HG03521 (cell line): ENCODE measurements at regions not wholly inside any gene's neighbourhood (a gene's known extent, or its start where the extent isn't known, plus 50 kb on each side); places are given as distances from the start of the nearest gene placed in this dataset.

Source experiments
- ATAC-seq: cut with Tn5 transposase; IDR thresholded peaks from one replicate; pipeline ENCODE4 v1.9.1; 2021; ENCODE audit warnings: mild to moderate bottlenecking, moderate library complexity; ENCODE audit not compliant: unreplicated experiment

DNA sequence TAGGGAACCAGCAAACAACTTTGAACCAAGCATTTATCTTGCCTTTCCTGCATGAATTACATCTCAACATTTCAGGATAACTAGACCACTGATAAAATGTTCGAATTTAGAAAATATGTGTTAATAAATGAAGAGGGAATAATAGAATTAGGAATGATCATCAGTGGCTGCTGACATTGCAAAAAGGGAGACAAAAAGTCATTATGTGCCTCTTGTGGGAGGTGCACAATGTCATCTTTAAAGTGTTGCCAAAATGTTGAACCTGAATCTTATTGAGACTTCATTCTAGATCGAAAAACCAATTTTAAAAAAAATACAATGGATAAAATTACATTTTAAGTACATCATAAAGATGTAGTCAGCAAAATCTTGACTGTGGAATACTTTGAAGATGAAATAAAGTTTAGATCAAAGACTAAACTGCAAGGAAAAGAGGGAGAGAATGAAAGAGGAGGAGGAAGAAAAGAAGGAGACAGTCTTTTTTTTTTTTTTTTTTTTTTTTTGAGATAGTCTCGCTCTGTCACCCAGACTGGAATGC lies 299.3 kb downstream of the FBXW7 start:
- ATAC-seq = no peak

DNA sequence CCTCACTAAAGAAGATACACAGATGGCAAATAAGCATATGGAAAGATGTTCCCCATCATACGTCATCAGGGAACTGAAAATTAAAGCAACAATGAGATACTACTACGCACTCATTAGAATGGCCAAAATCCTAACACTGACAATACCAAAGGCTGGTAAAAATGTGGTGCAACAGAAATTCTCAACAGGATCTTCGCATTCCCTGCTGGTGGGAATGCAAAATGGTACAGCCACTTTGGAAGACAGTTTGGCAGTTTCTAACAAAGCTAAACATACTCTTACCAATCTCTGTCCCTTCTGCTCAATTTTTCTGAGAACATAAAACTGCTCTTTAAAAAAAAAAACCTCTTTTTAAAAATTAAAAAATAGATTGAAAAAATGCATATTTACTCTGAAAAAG lies 300.2 kb downstream of the FBXW7 start:
- no peak for ATAC-seq

GRCh38 chr4:152234571-152234970 lies 301.3 kb downstream of the FBXW7 start:
- no peak for ATAC-seq

GRCh38 chr4:152232271-152232670 lies 303.6 kb downstream of the FBXW7 start:
- no peak for ATAC-seq

- no peak for ATAC-seq
Measured at GRCh38 chr4:152229782-152230289, 306.1 kb downstream of the FBXW7 start.

- no peak for ATAC-seq
Measured at GRCh38 chr4:152225680-152226079, 310.2 kb downstream of the FBXW7 start.

DNA sequence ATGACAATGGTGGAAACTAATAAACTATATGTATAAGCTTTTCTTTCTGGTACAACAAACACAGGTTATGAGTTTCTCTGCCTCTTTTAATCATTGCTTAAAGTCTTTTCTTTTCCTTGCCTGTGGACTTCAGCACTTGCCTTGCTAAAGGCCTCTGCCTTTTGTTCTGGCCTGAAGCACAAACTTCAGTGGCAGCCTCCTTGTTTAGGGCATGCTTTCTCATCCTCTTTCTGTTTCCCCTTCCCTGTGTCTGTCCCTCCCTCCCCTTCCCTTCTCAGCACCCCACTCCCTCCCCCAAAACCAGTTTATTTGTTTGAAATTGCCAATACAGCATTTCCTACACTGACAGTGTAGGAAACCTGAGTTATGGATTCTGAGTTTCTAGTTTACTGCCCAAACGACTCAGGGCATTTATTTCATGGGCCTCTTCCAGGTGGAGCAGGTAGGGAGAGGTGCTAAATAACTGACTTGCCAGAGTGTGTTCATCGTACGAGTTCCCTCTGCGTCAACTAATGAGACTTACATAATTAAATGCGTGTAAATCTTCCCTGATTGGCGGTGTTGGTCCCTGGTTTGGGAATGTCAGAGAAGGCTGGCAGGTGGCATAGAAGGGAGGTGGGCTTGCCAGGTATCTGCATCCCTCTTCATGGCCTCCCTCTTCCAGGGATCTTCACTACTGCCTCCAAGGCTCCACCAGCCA lies 311.0 kb downstream of the FBXW7 start:
- ATAC-seq = no peak

GRCh38 chr4:152224223-152224622 lies 311.7 kb downstream of the FBXW7 start:
- no peak for ATAC-seq

DNA sequence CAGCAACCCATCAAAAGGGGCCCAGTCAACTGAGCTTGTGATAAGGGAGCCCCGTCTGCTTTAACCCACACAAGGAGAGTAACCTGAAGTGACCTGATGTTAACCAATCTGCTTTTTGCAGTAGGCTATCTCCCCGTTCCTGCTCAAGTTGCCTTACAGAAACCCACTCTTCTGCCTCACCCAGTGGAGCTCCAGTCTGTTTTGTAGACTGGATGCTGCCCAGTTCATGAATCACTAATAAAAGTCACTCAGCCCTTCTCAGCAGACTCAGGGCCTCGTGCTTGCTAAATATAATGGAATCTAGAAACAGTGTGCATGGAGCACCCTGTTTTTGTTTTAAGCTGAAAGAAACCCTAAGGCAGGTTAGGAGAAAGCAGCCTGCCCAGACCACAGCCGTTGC lies 312.3 kb downstream of the FBXW7 start:
- no peak for ATAC-seq

DNA sequence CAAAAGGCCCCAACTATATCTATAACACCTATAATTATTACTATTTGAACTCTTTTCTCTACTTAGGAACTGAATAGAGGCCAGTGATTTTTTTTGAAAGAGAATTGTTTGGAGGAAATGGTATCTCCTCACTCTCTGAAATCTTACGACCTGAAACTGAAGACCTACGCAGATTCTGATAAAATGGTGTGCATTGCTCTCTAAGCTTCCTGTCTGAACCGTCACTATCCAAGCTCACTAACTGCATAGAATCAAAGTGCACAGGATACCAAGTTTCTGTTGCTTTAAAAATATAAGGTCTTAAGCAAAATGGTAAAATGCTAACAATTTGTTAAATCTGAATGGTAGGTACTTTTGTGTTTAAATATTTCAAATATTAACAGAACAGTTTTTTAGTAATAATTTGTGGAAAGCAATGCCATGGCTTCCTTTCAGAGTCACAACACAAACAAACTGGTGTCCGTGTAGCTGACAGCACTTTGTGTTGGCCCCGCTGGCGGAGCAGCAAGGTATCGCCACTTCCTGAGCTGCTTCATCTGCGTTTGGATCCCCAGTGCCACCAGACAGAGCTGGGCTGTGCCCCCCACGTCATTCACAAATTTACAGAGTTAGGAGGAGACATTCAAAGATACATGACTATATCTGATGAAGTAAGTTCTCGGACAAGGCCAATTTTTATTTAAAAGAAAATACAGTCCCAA lies 313.9 kb downstream of the FBXW7 start:
- ATAC-seq = no peak

- ATAC-seq = no peak
Measured at GRCh38 chr4:152220201-152220666, 315.7 kb downstream of the FBXW7 start.

DNA sequence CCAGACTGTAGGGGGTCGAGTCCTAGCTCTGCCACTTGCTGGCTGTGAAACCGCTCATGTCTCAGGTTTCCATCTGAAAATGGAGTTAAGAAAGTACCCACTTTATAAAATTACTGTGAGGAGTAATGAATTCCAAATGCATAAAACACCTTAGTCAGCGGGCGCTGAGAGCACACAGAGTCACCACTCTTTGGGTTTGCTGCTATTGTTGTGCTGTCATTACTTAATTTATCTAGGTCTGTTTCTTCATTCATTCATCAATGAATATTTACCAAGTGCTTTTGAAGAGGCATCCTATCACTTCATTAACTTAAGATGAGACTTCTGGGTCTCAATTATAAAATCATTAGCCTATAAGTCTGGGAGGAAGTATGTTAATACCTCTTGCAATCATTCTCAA lies 317.3 kb downstream of the FBXW7 start:
- ATAC-seq = no peak

GRCh38 chr4:152217896-152218295 lies 318.0 kb downstream of the FBXW7 start:
- no peak for ATAC-seq

DNA sequence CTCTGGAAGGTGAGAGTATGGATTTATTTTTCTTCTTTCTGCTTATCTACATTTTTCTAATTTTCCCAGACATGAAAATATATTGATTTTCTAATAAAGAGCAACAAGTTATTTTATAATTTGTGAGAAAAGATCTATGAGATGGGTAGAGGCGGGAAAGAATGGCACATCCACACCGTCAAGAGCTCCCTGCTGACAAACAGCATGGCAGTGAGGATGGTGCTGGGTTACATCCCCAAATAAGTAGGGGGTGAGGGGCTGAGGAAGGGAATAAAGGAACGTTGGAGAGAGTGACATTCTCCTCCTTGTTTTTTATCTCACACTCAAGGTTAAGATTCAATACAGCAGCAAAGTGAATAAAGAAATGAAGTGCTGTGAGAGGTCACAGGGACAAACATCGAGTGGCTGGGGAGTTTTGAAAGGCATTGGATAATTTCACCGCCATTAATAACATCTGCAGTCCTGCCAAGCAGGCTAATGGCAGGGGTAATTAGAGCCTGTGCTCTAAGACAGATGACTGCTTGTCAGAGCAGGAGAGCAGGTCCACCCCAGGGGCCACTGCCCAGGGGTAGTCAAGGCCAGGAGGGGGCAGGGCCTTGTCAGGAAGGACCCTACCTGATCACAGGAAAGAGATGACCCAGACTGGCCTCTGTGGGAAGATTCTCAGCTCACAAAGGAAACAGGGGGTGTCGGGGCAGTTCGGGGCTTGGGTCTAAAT lies 323.8 kb downstream of the FBXW7 start:
- ATAC-seq = no peak

DNA sequence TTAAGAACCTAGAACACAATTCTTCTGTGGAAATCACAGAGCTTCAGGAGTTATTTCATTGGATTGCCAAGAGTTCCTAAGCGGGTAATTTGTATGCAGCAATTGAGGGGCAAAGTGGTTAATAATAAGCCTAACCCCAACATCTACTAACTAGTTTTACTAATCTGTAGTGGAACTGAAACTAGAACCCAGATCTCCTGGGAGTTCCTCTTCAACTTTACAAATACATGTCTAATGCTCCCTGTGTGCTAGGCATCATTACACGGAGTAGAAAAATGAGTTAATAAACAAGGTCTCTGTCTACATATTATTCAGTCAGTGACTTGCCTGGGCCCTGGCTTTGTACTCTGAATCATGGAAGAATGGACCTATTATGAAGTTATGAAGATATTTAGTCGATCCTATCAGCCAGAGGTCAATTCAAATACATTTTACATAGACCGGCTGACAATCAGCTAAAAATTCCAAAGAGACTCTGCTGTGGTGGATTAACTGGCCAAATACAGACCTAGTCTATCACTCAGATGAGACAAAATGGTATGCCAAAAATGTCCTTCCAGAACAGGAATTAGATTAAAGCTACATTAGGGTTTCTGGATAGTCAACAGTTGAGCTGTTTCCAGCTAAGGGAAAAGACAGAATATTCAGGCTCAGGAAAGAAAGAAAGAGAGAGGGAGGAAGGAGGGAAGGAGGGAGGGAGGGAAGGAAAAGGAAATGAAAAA lies 326.0 kb downstream of the FBXW7 start:
- no peak for ATAC-seq

GRCh38 chr4:152207378-152207720 lies 328.5 kb downstream of the FBXW7 start:
- ATAC-seq = no peak

DNA sequence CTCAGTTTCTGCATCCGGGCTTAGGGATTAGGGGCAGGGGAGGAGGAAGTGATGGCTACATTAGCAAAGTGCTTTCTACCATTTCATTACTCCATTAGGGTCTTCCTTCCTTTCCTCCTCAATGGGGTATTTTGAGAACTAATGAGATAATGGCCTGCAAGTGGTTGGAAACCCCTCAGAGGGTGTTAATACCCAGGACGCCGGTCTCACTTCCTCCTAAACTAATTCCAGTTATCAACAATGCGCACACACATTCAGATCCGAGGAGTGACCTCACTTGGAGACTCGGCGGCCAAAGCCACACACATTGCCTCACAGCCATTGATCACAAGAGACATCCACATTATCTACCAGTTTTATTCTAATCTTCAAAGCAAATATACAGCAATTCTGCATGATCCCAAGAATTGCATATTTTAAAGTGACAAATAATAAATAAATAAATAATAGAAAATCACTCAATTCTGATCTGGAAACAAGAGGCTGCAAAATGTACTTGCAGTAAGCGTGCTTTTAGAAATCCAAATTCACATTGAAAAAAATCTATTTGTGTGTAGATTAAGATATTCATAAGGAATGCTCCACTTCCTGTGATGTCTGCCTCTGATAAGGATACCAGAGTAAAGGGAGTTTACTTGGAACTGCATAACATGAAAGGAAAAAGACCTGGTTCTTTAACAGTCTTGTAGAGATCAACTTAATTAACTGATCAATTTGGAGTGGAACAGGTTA lies 329.1 kb downstream of the FBXW7 start:
- no peak for ATAC-seq

DNA sequence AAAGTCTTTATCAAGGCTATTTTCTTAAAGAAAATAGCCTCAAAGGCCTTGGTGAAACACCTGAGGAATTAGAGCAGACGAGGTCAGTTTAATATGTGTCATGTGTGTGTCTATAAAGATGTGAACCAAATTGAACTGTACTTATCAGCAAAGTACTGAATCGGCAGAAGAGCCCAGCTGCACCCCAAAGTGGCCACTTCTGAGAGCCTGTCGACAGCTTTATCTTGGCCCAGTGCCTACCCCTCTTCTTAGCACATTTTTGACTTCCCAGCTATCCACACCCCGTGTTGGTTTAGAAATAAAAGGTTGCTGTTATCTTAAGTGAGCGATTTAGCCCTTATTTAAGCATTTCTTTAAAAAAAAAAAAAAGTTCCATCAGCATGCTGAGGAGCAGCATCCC lies 329.7 kb downstream of the FBXW7 start:
- ATAC-seq = no peak

- ATAC-seq = no peak
Measured at GRCh38 chr4:152202415-152202814, 333.5 kb downstream of the FBXW7 start.
